Stimulated activated CD4-positive, alpha-beta T cell treated with anti-CD3 and anti-CD28 coated beads, Interleukin-1b, Interleukin-23, amount 100 ng/mL, for 48 hours (primary cell): ENCODE measurements at regions not wholly inside any gene's neighbourhood (a gene's known extent, or its start where the extent isn't known, plus 50 kb on each side); places are given as distances from the start of the nearest gene placed in this dataset.

Experiments used
- DNase-seq: peaks from one replicate; pipeline ENCODE4 v3.0.0-alpha.2; 2020

DNA sequence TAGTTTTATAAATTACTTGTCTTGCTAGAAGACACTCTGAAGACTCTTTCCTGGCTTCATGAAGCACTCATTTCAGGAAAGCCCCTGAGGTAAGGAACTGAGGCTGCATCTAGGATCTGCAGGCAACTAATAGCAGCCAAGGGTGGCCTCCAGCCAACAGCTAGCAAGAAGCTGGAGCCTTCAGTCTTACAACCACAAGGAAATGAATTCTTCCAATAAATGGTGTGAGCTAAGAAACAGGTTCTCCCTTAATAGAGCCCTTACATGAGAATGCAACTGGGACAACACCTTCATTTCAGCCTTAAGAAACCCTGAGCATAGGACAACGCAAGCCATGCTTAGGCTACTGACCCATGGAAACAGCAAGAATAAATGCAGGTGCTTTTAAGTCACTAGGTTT is 254.6 kb upstream of the RBBP8 start:
- no peak for DNase-seq

DNA sequence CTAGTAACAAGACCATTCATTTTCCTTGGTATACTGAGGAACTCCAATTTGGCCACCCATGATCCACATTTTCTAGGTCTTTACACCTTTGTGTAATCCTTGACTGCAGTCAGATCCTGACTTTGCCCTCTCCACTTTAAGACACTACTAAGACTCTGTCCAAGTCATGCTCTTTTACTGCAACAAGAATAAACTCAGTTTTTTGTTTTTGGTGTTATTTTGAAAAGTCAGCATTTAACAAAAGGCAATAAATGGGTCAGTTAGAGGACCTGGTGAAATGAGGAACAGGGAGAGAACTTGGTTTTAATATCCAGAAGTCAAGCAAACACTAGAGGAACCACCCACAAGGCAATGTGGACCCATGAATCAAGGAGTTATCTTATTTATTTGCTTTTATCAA is 252.2 kb upstream of the RBBP8 start:
- no peak for DNase-seq

DNA sequence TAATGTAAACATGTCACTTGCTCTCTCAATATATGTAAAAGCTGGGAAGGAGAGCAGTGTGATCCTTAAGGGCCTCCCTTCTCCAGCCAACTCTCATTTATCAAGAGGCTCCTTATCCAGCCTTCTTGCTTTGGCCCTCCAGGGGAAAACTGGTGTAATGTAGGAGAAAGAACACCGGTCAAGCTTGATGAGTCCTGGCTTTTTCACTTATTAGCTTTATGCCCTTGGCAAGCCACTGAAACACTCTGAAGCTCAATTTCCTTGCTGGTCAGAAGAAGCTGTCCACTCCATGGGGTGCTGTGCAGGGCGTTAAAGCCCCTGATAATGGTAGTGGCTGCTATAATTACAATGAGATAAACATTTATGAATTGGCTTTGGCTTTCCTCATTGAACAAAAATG is 251.2 kb upstream of the RBBP8 start:
- no peak for DNase-seq

DNA sequence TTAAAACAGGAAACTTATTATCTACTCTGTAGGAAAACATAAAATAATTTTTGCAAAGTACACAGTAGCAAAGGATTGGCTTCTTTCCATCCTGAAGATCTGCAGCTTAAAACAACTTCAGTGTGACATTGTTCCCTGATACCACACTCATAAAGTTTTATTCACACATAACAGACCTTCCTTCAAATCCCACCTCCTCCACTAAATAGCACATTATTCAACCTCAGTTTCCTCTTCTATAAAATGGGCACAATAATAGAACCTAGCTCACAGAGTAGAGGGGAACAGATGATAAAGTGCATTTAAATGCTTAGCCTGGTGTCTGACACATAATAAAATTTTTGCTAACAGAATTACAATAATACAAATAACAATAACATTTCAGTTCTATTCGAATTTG is 250.4 kb upstream of the RBBP8 start:
- no peak for DNase-seq

DNA sequence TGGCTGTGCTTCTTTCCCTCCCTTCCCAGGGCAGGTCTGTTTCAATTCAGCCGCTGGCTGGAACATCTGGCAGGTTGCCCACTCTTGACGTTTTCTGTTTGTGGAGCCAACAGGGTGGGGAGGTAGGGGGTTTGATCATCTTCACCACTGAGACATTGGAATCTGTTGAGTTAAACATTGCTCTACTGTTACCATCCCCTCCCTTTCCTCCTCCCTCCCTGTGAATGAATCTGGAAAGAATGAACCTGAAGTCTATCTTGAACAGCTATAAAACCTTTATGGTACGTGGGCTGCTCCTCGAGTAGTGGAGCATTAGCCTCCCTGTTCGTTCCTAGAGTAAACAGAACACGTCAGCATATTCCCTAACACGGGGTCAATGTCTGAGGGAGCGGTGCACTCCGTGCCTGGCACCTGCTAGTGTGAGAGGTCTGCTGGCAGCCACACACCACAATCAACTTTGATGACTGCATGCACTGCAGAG is 249.9 kb upstream of the RBBP8 start:
- no peak for DNase-seq

DNA sequence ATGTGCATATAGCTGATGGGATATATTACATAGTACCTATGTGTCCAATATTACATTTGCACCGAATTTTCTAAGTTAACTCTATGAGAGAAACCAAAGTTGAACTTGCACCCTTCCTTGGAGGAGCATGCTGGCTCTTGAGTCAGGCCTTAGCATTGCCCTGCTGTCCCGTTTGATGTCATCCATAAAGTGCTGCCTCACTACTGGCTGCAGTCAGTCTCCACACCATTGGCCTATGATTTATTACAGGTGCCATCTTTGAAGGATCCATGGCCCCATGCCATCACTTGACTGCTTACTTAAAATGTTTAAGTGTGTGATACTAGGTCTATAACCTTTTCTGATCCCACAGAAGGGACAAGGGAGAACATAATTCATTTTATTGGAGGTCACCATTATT is 249.3 kb upstream of the RBBP8 start:
- no peak for DNase-seq

DNA sequence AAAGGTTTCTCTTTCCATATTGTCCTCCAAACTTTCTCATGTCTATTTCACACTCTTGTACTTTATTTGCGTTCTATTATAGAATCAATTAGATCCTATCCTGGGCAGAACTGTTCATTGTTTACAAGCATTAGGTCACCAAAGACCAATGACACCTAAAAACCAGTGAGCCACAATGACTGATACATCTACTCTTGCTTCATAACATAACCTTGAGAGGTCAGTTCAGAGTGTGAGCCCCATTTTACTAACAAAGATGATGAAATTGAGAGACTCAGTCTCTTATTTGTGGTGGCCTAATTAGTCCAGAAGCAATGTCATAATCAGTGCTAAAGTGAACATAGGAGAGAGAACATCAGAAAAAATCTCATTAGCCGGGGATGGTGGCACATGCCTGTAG is 248.9 kb upstream of the RBBP8 start:
- DNase-seq = no peak

DNA sequence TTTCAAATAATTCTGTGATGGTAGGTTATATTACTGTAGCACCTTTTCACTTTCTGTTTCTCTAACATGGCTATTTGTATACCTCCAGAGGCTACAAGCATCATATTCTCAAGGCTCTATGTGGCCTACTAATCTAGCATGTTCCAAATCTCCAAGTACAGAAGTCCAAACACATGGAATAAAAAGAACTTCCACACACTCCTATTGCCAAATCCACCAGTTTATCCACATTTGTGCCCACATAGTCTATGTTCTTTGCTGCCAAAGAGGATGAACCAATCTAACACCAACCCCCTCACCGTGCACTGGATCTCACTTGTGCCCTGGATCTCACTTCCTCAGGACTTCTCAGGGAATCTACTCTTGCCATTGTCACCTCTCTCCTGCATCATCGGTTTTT is 247.3 kb upstream of the RBBP8 start:
- no peak for DNase-seq

DNA sequence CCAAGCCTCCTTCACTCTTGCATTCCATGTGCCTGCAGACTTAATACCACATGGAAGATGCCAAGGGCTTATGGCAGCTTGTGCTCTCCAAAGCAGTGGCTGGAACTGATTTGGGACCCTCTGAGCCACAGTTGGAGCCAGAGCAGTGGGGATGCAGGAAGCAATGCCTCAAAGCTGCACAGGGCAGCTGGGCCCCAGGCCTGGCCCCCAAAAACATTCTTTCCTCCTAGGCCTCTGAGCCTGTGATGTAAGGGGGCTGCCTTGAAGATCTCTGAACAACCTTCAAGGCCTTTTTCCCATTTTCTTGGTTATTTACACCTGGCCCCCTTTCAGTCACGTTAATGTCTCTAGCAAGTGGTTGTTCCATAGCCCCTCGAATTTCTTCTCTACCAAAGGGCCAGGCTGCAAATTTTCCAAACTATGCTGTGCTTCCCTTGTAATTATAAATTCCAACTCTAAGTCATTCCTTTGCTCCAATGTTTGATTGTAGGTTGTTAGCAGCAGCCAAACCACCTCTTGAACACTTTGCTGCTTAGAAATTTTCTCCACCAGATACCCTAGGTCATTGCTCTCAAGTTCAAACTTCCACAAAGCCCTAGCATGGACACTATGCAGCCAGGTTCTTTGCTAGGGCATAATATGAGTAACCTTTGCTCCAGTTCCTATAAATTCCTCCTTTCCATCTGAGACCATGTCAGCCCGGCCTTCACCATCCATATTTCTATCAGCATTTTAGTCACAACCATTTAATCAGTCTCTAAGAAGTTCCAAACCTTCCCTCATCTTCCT is 245.0 kb upstream of the RBBP8 start:
- no peak for DNase-seq

DNA sequence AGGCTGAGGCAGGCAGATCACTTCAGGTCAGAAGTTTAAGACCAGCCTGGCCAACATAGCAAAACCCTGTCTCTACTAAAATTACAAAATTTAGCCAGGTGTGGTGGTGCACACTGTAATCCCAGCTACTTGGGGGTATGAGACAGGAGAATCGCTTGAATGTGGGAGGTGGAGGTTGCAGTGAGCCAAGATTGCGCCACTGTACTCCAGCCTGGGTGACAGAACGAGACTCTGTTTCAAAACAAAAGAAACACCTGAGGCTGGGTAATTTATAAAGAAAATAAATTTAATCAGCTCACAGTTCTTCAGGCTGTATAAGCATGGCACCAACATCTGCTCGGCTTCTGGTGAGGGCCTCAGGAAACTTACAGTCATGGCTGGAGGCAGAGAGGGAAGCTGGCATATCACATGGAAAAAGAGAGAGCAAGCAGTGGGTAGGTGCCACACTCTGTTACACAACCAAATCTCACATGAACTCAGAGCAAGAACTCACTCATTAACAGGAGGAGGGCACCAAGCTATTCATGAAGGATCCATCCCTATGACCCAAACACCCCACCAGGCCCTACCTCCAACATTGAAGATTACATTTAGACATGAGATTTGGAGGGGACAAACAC is 244.1 kb upstream of the RBBP8 start:
- no peak for DNase-seq

DNA sequence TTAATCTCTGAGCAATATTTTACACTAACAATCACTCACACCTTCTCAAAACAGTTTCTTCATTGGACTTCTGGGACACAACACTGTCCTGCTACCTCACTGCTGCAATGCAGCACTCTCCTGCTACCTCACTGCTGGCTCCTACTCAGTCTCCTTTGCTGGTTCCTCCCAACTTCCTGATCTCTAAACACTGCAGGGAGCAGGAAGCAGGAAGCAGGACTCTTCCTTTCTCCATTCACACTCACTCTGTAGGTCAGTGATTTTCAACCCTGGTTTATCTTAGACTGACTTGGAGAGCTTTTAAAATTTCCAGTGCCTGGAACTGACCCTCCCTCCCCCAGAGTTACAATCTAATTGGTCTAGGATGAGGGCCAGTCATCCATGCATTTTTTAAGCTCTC is 243.4 kb upstream of the RBBP8 start:
- DNase-seq = no peak

DNA sequence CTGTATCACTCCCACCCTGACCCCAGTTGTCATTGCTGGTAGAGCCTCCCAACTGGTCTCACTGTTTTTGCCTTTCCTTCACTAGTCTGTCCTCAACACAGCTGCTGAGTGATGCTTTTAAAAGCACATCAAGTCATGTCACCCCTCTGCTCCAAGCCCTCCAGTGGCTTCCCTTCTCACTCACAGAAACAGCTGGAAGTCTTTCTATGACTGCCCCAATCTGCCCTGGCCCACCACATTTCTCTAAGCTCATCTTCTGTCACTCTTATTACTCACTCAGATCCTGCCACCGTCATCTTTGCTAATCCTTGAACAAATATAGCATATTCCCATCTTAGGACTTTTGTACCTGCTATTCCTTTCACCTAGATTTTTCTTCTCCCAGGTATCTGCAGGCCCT is 242.6 kb upstream of the RBBP8 start:
- DNase-seq = no peak

DNA sequence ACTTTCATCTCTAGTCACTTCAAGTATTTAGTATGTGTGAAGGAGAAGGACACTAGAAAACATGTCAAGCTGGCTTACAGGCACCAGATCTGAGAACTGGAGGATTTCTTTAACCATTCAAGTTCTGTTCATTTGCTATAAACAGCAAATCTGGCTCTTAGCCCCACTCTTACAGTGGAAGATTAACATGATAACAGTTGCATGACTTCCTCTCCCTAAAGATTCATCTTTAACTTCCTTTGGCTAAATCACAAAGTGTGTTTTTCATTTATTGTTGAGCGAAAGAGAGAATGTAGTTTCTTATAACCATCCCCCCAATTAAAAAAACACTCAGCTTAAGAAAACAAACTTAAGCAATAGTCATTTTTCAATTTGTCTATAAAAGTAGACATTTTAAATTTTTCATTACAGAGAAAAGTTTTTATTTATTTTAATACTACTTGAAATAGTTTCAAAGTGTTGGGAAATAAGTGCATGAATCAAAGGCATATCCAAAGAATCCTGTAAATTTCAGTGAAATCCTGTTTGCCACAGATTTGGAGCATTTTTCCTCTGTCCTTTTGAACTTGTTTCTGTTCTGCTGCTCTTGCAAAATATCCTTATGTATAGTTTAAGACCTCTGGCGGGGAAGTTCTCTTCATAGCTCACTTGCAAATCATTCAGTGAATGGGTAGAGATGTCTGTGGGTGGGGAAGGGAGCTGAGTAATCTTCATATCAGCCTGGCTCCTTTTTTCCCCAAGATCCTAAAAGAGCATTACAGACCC is 241.0 kb upstream of the RBBP8 start:
- no peak for DNase-seq

DNA sequence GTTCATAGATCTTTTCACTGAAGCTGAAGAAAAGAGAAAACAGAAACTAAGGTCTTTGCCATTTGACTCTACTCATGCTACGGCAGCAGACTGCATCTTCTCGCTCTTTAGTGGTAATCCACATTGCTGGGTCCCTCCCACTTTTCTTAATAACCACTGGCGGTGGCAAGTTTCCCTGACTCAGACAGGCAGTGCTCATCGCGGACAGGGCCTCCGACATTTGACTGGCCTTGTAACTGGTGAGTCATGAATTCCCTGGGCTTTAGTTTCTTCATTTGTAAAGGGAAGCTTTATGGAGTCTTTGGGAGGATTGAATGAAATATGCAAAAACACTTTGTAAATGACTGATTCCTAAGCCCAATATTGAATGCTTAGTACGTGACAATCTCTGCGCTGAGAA is 238.2 kb upstream of the RBBP8 start:
- DNase-seq = no peak

DNA sequence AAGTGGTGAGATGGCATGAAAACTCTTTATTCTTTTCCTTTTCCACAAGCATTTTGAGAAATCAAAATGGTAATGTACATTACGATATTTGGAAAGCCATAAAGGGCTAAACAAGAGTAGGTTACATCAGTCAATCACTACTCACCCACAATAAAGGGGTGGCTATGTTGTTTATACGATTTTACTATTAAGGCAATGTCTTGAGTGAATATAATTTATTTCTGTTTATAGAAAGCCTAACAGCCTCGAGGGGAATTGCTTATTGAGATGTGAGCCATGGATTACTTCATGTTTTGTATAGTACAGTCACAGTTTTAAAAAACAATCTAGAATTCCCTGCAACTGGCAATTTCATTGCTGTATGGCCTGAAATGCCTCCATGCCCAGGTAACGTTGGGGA is 237.5 kb upstream of the RBBP8 start:
- DNase-seq = no peak

DNA sequence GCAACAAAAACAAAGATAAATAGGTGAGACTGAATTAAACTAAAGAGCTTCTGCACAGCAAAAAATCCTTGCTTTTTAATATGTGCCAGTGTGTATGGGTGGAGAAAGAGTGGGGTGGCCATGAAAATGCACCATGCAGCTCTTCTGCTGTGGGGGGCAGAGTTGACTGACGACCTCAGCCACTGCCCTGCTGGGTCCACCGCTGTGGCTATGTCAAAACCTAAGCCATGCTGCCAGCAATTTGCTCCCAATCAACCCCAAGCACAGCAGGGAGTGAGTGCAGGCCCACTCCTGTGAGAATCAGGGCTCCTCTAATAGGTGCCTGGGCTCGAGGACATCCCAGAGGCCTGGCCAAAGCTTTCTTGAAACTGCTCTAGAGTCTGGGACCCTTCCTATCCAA is 235.6 kb upstream of the RBBP8 start:
- DNase-seq = no peak

DNA sequence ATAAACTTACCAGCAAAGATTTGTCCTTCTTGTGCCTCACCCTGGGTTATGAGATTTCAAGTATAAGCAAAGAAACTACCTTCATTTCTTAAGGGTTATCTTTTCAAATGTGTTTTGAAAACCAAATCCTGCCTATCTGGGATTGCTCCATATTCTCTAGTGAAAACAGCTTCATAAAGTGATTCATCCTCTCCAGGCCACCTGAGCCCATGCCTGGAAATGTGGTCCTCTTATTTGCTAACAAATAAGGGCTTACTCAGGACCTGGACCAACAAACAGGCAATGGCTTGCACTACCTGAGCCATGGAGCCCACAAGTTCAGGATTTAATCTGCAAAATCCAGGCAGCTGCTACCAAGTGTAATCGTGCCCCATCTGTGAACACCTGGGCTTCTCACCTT is 234.4 kb upstream of the RBBP8 start:
- DNase-seq = no peak

DNA sequence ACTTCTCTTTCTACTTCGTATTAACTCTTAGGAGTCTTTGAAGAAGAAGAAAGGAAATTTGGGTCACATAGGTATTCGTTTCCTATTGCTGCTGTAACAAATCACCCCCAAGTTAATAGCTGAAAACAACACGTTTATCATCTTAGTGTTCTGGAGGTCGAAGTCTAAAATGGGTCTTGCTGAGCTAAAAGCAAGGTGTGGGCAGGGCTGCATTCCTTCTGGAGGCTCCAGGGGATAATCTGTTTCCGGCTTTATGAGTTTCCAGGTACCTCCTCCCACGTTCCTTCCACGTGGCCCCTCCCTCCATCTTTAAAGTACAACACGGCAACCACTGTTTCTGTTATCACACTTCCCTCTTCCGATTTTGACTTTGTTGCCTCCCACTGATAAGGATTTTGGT is 233.5 kb upstream of the RBBP8 start:
- DNase-seq = no peak

DNA sequence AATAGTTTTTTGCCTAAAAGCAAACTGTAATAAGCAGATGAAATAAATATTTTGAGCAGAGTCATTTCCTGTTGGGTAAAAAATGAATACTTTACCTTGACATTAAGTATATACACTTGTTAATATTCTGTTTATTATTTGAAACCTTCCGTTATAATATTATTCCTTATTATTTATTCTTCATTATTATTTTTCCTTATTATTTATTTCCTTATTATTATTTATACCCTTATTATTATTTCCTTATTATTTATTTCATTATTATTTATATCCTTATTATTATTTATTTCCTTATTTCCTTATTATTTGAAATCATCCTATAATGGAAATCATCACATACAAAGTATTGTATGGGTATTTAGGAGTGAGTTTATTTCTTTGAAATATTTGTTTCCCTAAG is 232.2 kb upstream of the RBBP8 start:
- no peak for DNase-seq

DNA sequence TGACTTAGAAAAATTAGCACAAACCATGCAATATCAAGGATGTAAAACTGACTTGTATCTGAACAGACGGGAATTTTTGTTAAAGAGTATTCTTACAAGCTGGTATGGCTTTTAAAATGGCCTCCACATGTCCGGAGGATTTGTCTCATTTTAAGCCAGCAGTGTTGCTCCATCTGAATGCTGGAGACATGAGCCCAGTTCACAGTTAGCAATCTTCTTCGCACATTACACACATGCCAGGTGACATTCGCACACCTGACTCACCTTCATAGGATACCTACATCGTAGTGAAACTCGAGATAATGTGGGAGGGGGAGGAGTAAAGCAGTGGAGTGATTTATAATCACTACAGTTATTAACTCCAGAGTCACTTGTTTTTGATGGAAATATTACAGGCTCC is 231.8 kb upstream of the RBBP8 start:
- DNase-seq = no peak

DNA sequence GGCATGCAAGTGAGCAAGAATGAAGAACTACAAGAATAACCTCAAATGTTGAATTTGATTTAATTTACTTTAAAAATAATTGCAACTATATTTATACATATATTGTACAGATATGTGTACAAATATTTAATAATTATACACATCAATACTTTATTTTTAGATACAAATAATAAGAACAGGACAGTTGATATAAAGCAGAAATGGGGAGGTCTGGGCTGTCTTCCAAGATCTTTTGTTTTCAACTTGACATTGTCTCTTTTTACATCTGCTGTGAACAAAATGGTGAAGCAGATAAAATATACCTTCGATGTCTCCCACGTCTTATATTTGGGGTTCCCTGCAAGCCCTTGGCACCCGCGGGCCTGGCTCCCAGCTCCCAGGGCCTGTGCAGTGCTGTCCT is 231.3 kb upstream of the RBBP8 start:
- no peak for DNase-seq

DNA sequence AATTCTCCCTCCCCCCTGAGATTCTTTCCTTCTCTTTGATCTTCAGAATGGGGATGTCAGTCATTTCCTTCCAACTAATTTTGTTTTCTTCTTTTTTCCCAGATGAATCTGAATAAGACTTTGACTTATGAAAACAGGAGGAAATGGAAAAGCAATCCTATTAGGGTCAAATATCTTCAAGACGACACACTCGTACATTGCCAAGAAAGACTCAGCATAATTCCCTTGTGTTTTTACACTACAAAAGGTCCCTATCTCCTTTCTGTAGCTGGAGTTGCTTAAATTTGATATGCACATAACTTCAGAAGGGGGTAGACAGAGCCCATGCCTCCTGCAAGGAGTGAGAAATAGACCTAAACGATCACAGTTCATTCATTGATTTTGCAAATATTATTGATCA is 230.3 kb upstream of the RBBP8 start:
- no peak for DNase-seq

DNA sequence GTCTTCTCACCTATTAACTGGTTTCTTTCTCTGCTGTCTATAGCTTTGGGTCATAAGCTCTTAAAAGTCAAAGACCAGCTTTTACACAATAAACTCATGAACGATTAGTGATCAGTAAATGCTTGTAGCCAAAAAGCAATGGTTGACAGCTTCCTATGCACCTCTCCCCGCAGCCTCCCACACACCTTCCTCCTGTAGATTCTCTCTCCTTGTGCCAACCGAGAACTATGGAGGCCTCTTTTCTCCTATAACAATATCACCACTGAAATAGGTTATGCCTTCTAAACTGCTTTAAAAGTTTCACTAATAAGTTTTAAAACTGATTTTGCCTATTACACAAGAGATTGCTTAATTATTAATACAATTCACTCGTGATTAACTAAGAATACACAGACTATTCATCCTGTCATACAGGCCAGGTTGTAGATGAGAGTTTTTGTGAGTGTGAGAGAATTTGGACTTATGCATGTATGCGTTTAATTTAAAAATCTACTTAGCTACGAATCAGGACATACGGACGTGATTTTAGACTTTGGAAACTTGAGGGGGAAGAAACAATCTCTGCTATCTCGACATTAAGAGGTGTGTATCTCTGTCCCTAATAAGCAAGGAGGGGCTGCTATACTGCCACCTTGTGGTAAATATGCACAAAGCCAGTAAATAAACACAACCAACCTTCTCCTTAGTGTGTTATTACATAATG is 229.1 kb upstream of the RBBP8 start:
- no peak for DNase-seq

DNA sequence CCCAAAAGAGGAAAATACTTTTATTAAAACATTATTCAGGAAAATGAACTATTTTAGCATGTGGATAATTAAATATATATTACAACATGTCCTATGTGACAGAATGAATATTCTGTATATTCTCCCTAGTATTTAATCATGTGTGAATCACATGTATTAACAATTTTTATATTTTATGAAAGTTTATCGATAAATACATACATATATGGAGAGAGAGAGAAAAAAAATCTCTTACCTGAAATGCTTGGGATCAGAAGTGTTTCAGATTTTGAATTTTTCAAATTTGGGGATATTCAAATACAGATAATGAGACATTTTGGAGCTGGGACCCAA is 228.6 kb upstream of the RBBP8 start:
- no peak for DNase-seq
